Caco-2 (cell line): ENCODE measurements at regions not wholly inside any gene's neighbourhood (a gene's known extent, or its start where the extent isn't known, plus 50 kb on each side); places are given as distances from the start of the nearest gene placed in this dataset.
A peak's percentile ranks its signal among the peaks of the same experiment; 100 is the strongest.

Experiments used
- BruUV-seq: library from RNA; stranded (reverse); fragments of 400-500 nt; replicated peaks from 2 replicates; lab custom pipeline; 2021; lab: Mats Ljungman, UMichigan
- CTCF ChIA-PET: fragments of 300-600 bp; sonication (Branson Sonifier 250); formaldehyde crosslinking; loops from one replicate; lab custom pipeline; 2022; ENCODE audit warnings: antibody characterized with exemption; lab: Charles Lee
- POLR2A ChIA-PET: fragments of 300-600 bp; sonication (Branson Sonifier 250); formaldehyde crosslinking; loops from one replicate; lab custom pipeline; 2022; ENCODE audit warnings: antibody characterized with exemption; lab: Charles Lee
- DNase-seq, 2 experiments: peaks; one replicate each; pipeline versions ENCODE4 v3.0.0 to v3.0.0-alpha.2; 2020 to 2022
- H3K27me3 ChIP-seq: replicated peaks from 2 replicates; pipeline ENCODE4 v1.6.0; 2011; ENCODE audit warnings: low read length; ENCODE audit not compliant: control insufficient read depth, insufficient read depth
- H3K36me3 ChIP-seq: 2 replicates; pipeline ENCODE4 v1.5.1; 2011; ENCODE audit warnings: low read length; ENCODE audit not compliant: control insufficient read depth, insufficient read depth
- H3K4me1 ChIP-seq: fragments of 250-450 bp; sonication (Bioruptor Pico); 2 replicates; pipeline ENCODE4 v1.5.1; 2020; ENCODE audit warnings: mild to moderate bottlenecking
- H3K4me3 ChIP-seq: 2 replicates; pipeline ENCODE4 v1.5.1; 2011; ENCODE audit warnings: low read depth, mild to moderate bottlenecking, control low read depth, low read length
- H3K9me3 ChIP-seq: fragments of 250-450 bp; sonication (Bioruptor Pico); 2 replicates; pipeline ENCODE4 v1.5.1; 2020; ENCODE audit warnings: mild to moderate bottlenecking, moderate library complexity
- H3K27ac Mint-ChIP-seq: one replicate; pipeline ENCODE4 v1.8.0; 2022; ENCODE audit warnings: mixed read lengths; ENCODE audit not compliant: unreplicated experiment
- H3K27me3 Mint-ChIP-seq: one replicate; pipeline ENCODE4 v1.8.0; 2022; ENCODE audit warnings: mixed read lengths; ENCODE audit not compliant: insufficient read depth, unreplicated experiment
- H3K36me3 Mint-ChIP-seq: one replicate; pipeline ENCODE4 v1.8.0; 2022; ENCODE audit warnings: mild to moderate bottlenecking, mixed read lengths; ENCODE audit not compliant: insufficient read depth, unreplicated experiment
- H3K4me1 Mint-ChIP-seq: one replicate; pipeline ENCODE4 v1.8.0; 2022; ENCODE audit warnings: low read depth, mixed read lengths; ENCODE audit not compliant: unreplicated experiment
- H3K4me3 Mint-ChIP-seq: one replicate; pipeline ENCODE4 v1.8.0; 2022; ENCODE audit warnings: mild to moderate bottlenecking, moderate library complexity, mixed read lengths; ENCODE audit not compliant: unreplicated experiment
- H3K9me3 Mint-ChIP-seq: one replicate; pipeline ENCODE4 v1.8.0; 2022; ENCODE audit warnings: mixed read lengths; ENCODE audit not compliant: unreplicated experiment
- intact Hi-C: fragments of 100-400 bp; cut with micrococcal nuclease; formaldehyde crosslinking; loops from one replicate; pipeline ENCODE4 v1.10.0; 2022; ENCODE audit not compliant: unreplicated experiment
- TF ChIP-seq, protein P1 (sequence below), 2 experiments: fragments of 200-600 bp in 1 of 2; IDR thresholded peaks; 1 replicate in 1 of 2; 2 replicates in 1 of 2; pipeline versions ENCODE4 v1.5.1 to v1.8.0; 2011 to 2022; ENCODE audit warnings: antibody characterized with exemption in 1 of 2, control low read depth in 1 of 2, inconsistent platforms in 1 of 2, low read depth in 1 of 2, low read length in 1 of 2, mild to moderate bottlenecking in 1 of 2, moderate library complexity in 1 of 2; ENCODE audit not compliant: insufficient read depth in 1 of 2, severe bottlenecking in 1 of 2, unreplicated experiment in 1 of 2

DNA sequence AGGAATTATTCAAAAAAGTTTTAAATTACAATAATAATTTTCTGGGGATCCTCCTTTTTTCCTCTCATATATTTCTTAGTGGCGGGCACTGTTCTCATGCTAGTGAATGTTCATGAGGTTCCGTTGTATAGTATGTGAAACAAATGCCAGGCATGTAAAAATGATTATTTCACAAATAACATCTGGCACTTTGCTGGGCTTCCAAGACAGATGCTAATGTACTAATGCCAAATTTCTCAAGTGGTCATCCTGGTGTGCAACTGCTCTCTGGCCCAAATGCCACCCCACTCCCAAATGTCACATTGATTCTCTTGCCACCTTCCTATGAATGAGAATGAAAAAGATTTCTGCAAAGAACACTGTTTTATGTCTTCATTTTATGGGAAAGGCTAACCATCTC is 564.0 kb upstream of the GCFC2 start:
- peaks cover 6% of the 10 kb centered on the region for H3K9me3 Mint-ChIP-seq

DNA sequence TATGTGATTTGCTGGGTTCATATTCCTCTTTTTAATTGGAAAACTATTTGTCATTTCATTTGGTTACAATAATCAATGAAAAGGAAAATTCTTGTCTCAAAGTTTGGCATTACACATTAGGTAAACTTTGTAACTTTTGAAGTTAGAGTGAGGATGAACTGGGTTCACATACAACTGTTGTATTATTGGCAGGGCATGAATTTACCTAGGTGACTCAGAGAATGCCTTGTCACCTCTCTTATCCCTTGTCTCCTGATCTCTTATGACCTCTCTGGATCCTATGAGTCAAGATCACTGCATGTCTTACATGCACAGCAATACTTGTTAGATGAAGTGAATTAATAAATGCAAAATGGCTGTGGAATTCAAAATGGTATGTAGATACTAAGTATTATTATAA is 563.4 kb upstream of the GCFC2 start:
- H3K27me3 ChIP-seq, result no peaks in the 10 kb centered on the region
- TF ChIP-seq, protein P1, sequence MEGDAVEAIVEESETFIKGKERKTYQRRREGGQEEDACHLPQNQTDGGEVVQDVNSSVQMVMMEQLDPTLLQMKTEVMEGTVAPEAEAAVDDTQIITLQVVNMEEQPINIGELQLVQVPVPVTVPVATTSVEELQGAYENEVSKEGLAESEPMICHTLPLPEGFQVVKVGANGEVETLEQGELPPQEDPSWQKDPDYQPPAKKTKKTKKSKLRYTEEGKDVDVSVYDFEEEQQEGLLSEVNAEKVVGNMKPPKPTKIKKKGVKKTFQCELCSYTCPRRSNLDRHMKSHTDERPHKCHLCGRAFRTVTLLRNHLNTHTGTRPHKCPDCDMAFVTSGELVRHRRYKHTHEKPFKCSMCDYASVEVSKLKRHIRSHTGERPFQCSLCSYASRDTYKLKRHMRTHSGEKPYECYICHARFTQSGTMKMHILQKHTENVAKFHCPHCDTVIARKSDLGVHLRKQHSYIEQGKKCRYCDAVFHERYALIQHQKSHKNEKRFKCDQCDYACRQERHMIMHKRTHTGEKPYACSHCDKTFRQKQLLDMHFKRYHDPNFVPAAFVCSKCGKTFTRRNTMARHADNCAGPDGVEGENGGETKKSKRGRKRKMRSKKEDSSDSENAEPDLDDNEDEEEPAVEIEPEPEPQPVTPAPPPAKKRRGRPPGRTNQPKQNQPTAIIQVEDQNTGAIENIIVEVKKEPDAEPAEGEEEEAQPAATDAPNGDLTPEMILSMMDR (IDR thresholded peaks at IDR 0.05; ENCODE audit: insufficient read depth in 1 of 2, low read depth in 1 of 2, low read length in 1 of 2, severe bottlenecking in 1 of 2, unreplicated experiment in 1 of 2), result no peak
- Mint-ChIP-seq H3K27me3 (no peaks in the 10 kb centered on the region), H3K27ac (no peak overlapping the region), H3K36me3 (no peaks in the 10 kb centered on the region), H3K9me3 (peaks cover 6% of the 10 kb centered on the region), H3K4me3 (no peak overlapping the region), H3K4me1 (peaks cover 10% of the 10 kb centered on the region)
- intact Hi-C loops, result no loop called here
- CTCF ChIA-PET, result no interaction called here
- H3K4me3 ChIP-seq, result no peak overlapping the region
- no peaks in the 10 kb centered on the region for H3K36me3 ChIP-seq
- peaks cover 9% of the 10 kb centered on the region for H3K4me1 ChIP-seq
- no TSS peak for BruUV-seq
- no peaks in the 10 kb centered on the region for H3K9me3 ChIP-seq
- POLR2A ChIA-PET, result no interaction called here
- no peak for DNase-seq

More for the DNA sequence above, 564.0 kb upstream of the GCFC2 start:
- H3K4me3 Mint-ChIP-seq, result no peak overlapping the region
- no peak overlapping the region for H3K4me3 ChIP-seq
- peaks cover 10% of the 10 kb centered on the region for H3K4me1 Mint-ChIP-seq
- no TSS peak for BruUV-seq
- no peak overlapping the region for H3K27ac Mint-ChIP-seq
- POLR2A ChIA-PET, result no interaction called here
- no peaks in the 10 kb centered on the region for H3K27me3 ChIP-seq
- no peaks in the 10 kb centered on the region for H3K27me3 Mint-ChIP-seq
- peaks cover 9% of the 10 kb centered on the region for H3K4me1 ChIP-seq
- no peak for DNase-seq
- CTCF ChIA-PET, result no interaction called here
- H3K36me3 Mint-ChIP-seq, result no peaks in the 10 kb centered on the region
- no peaks in the 10 kb centered on the region for H3K9me3 ChIP-seq
- intact Hi-C loops, result no loop called here
- TF ChIP-seq, protein P1 (IDR thresholded peaks at IDR 0.05; ENCODE audit: insufficient read depth in 1 of 2, low read depth in 1 of 2, low read length in 1 of 2, severe bottlenecking in 1 of 2, unreplicated experiment in 1 of 2), result no peak
- no peaks in the 10 kb centered on the region for H3K36me3 ChIP-seq

DNA sequence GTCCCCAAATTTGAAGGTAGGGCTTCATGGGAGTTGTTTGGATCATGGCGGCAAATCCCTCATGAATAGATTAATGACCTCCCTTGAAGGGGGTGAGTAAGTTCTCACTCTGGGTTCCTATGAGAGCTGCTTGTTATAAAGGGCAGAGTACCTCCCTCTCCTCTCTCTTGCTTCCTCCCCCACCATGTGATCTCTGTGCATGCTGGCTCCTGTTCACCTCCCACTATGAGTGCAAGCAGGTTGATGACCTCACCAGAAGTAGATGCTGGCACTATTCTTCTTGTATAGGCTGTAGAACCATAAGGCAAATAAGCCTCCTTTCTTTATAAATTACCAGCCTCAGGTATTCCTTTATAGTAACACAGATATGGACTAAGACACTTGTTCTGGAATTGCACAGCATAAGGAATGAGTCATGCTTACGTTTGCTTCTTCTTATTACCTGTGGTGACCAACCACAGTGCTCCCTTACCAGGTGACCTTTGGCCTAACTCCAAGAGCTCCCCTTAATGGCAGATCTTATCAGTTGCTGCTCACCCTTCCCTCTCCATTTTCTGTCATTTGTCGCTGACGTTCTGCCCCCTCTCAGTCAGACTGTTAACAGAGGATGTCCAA is 559.5 kb upstream of the GCFC2 start:
- ChIA-PET CTCF (no interaction called here), POLR2A (no interaction called here)
- H3K9me3 ChIP-seq, result no peaks in the 10 kb centered on the region
- H3K9me3 Mint-ChIP-seq, result peaks cover 6% of the 10 kb centered on the region
- peaks cover 9% of the 10 kb centered on the region for H3K4me1 ChIP-seq
- no peaks in the 10 kb centered on the region for H3K36me3 ChIP-seq
- H3K4me3 ChIP-seq, result no peak overlapping the region
- no peaks in the 10 kb centered on the region for H3K27me3 ChIP-seq
- BruUV-seq, result no TSS peak
- H3K36me3 Mint-ChIP-seq, result no peaks in the 10 kb centered on the region
- intact Hi-C loops, result no loop called here
- H3K27ac Mint-ChIP-seq, result no peak overlapping the region
- peaks cover 10% of the 10 kb centered on the region for H3K4me1 Mint-ChIP-seq
- TF ChIP-seq, protein P1 (IDR thresholded peaks at IDR 0.05; ENCODE audit: insufficient read depth in 1 of 2, low read depth in 1 of 2, low read length in 1 of 2, severe bottlenecking in 1 of 2, unreplicated experiment in 1 of 2), result no peak
- peak; percentile 11 to 47 for DNase-seq
- H3K4me3 Mint-ChIP-seq, result no peak overlapping the region
- no peaks in the 10 kb centered on the region for H3K27me3 Mint-ChIP-seq
